Smooth muscle cell (in vitro differentiated cells): ENCODE measurements at regions not wholly inside any gene's neighbourhood (a gene's known extent, or its start where the extent isn't known, plus 50 kb on each side); places are given as distances from the start of the nearest gene placed in this dataset.

Experiments
- DNase-seq: peaks from one replicate; lab custom pipeline; 2025; ENCODE audit not compliant: unreplicated experiment; lab: John Stamatoyannopoulos, UW
- H2AFZ ChIP-seq: fragments of 200-600 bp; sonication (generic); 2 replicates; pipeline ENCODE4 v1.6.0; 2016; ENCODE audit warnings: antibody characterized with exemption, low read depth, mild to moderate bottlenecking
- H3F3A ChIP-seq: fragments of 200-600 bp; sonication (generic); 2 replicates; pipeline ENCODE4 v1.6.0; 2017; ENCODE audit warnings: antibody characterized with exemption, low read depth
- H3K27ac ChIP-seq: fragments of 200-600 bp; sonication (generic); 2 replicates; pipeline ENCODE4 v1.5.1; 2016; ENCODE audit warnings: low read depth, mild to moderate bottlenecking
- H3K27me3 ChIP-seq: fragments of 200-600 bp; sonication (generic); 2 replicates; pipeline ENCODE4 v1.6.1; 2016; ENCODE audit warnings: low read depth, mild to moderate bottlenecking
- H3K36me3 ChIP-seq: fragments of 200-600 bp; sonication (generic); 2 replicates; pipeline ENCODE4 v1.5.1; 2016; ENCODE audit warnings: low read depth
- H3K4me1 ChIP-seq: fragments of 200-600 bp; sonication (generic); 2 replicates; pipeline ENCODE4 v1.5.1; 2016; ENCODE audit warnings: low read depth
- H3K4me2 ChIP-seq: fragments of 200-600 bp; sonication (generic); 2 replicates; pipeline ENCODE4 v1.6.0; 2016; ENCODE audit warnings: mild to moderate bottlenecking
- H3K4me3 ChIP-seq: fragments of 200-600 bp; sonication (generic); 2 replicates; pipeline ENCODE4 v1.5.1; 2016; ENCODE audit warnings: mild to moderate bottlenecking
- H3K79me2 ChIP-seq: fragments of 200-600 bp; sonication (generic); 2 replicates; pipeline ENCODE4 v1.6.0; 2016; ENCODE audit warnings: low read depth, mild to moderate bottlenecking
- H3K9ac ChIP-seq: fragments of 200-600 bp; sonication (generic); 2 replicates; pipeline ENCODE4 v1.6.0; 2016; ENCODE audit warnings: low read depth
- H3K9me3 ChIP-seq: fragments of 200-600 bp; sonication (generic); replicated peaks from 2 replicates; pipeline ENCODE4 v1.5.1; 2016; ENCODE audit warnings: low read depth
- H4K20me1 ChIP-seq: fragments of 200-600 bp; sonication (generic); 2 replicates; pipeline ENCODE4 v1.6.0; 2016; ENCODE audit warnings: low read depth
- WGBS: methylation state at CpG from one replicate; pipeline ENCODE4 v1.1.7; 2016; ENCODE audit warnings: low lambda C conversion rate; 5-methylcytosine and 5-hydroxymethylcytosine counted together
- TF ChIP-seq, protein P1 (sequence below): fragments of 200-600 bp; sonication (generic); IDR thresholded peaks from 2 replicates; pipeline ENCODE4 v1.5.1; 2017; ENCODE audit warnings: borderline replicate concordance, mild to moderate bottlenecking, antibody characterized with exemption; ENCODE audit not compliant: insufficient read depth, poor library complexity, severe bottlenecking

GRCh38 chr22:27213766-27214581, 556.6 kb downstream of the MIAT start:
- Histone ChIP-seq H3K4me3 (no peak overlapping the region), H3K27me3 (peaks cover 7% of the 10 kb centered on the region), H3K4me1 (peaks cover 5% of the 10 kb centered on the region), H3K9me3 (no peaks in the 10 kb centered on the region), H2AFZ (no peak overlapping the region), H3K4me2 (no peak overlapping the region), H4K20me1 (no peaks in the 10 kb centered on the region), H3K36me3 (no peaks in the 10 kb centered on the region), H3K27ac (peak overlapping the region; percentile 63), H3K79me2 (no peaks in the 10 kb centered on the region), H3F3A (peaks cover 20% of the 10 kb centered on the region), H3K9ac (no peak overlapping the region)
- 65% methylated on average over 17 of the region's 17 CpGs for WGBS
- DNase-seq: no peak
- TF ChIP-seq, protein P1, sequence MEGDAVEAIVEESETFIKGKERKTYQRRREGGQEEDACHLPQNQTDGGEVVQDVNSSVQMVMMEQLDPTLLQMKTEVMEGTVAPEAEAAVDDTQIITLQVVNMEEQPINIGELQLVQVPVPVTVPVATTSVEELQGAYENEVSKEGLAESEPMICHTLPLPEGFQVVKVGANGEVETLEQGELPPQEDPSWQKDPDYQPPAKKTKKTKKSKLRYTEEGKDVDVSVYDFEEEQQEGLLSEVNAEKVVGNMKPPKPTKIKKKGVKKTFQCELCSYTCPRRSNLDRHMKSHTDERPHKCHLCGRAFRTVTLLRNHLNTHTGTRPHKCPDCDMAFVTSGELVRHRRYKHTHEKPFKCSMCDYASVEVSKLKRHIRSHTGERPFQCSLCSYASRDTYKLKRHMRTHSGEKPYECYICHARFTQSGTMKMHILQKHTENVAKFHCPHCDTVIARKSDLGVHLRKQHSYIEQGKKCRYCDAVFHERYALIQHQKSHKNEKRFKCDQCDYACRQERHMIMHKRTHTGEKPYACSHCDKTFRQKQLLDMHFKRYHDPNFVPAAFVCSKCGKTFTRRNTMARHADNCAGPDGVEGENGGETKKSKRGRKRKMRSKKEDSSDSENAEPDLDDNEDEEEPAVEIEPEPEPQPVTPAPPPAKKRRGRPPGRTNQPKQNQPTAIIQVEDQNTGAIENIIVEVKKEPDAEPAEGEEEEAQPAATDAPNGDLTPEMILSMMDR: no peak

DNA sequence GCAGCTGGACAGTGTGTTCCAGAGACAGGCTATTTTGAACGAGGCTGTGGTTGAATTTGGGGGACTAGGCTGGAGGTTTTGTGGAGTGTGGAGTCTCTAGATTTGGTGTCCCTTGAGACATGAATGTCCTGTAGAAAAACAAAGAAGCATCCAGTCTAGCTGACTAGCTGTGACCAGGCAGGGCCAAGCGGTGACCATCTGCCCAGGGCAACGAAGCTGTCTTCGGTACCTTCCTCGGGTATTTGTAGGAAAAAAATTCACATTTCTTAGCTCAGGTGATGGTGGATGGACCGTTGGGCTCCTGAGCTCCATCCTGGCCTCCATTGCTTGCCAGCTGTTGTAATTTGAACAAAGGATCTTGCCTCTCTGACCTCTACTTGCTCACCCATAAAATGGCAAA, 557.3 kb downstream of the MIAT start:
- Histone ChIP-seq H3K79me2 (no peaks in the 10 kb centered on the region), H3K4me2 (no peak overlapping the region), H3K4me3 (no peak overlapping the region), H3F3A (peaks cover 20% of the 10 kb centered on the region), H3K4me1 (peaks cover 5% of the 10 kb centered on the region), H3K9me3 (no peaks in the 10 kb centered on the region), H3K9ac (no peak overlapping the region), H2AFZ (no peak overlapping the region), H3K27ac (peak overlapping the region; percentile 63), H3K36me3 (no peaks in the 10 kb centered on the region), H4K20me1 (no peaks in the 10 kb centered on the region), H3K27me3 (peaks cover 7% of the 10 kb centered on the region)
- no peak for DNase-seq
- TF ChIP-seq, protein P1: no peak
- 94% methylated on average over 6 of the region's 6 CpGs for WGBS

DNA sequence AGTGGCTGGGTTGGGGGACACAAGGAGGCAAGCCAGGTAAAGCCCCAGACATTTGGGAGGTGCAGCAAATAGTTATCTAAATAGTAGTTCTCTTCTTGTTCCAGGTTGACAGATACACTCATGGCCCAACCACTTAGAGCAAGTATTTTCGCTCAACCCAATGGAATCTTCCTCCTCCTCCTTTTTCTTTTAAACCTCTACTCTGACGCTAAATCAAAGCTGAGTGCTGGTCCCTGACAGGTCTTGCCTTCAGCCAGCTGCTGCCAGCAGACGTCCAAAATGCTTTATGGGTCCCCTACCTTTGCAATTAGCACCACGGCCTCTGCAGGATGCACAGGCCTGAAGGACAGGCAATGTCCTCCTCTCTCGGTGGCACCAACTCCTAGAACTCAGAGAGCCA, 558.5 kb downstream of the MIAT start:
- H3K79me2 ChIP-seq: no peaks in the 10 kb centered on the region
- H3K9me3 ChIP-seq: no peaks in the 10 kb centered on the region
- no peak overlapping the region for H3K9ac ChIP-seq
- peaks cover 7% of the 10 kb centered on the region for H3K27me3 ChIP-seq
- peaks cover 20% of the 10 kb centered on the region for H3F3A ChIP-seq
- TF ChIP-seq, protein P1: no peak
- H3K27ac ChIP-seq: no peak overlapping the region
- H3K4me1 ChIP-seq: peaks cover 5% of the 10 kb centered on the region
- no peaks in the 10 kb centered on the region for H3K36me3 ChIP-seq
- WGBS: 56% methylated on average over 5 of the region's 5 CpGs
- no peak overlapping the region for H3K4me2 ChIP-seq
- H4K20me1 ChIP-seq: no peaks in the 10 kb centered on the region
- DNase-seq: no peak
- H2AFZ ChIP-seq: no peak overlapping the region
- H3K4me3 ChIP-seq: no peak overlapping the region

- H2AFZ ChIP-seq: no peak overlapping the region
- no peaks in the 10 kb centered on the region for H3K79me2 ChIP-seq
- no peak overlapping the region for H3K4me2 ChIP-seq
- peaks cover 7% of the 10 kb centered on the region for H3K27me3 ChIP-seq
- no peak overlapping the region for H3K9ac ChIP-seq
- no peak for DNase-seq
- H3K27ac ChIP-seq: no peak overlapping the region
- peaks cover 16% of the 10 kb centered on the region for H3F3A ChIP-seq
- H3K36me3 ChIP-seq: no peaks in the 10 kb centered on the region
- 85% methylated on average over 1 of the region's 1 CpG for WGBS
- TF ChIP-seq, protein P1: no peak
- no peaks in the 10 kb centered on the region for H4K20me1 ChIP-seq
- peaks cover 5% of the 10 kb centered on the region for H3K4me1 ChIP-seq
- H3K4me3 ChIP-seq: no peak overlapping the region
- no peaks in the 10 kb centered on the region for H3K9me3 ChIP-seq
Observed at GRCh38 chr22:27216444-27216843, 559.1 kb downstream of the MIAT start.
